Sigmoid colon (tissue), 6 donors: ENCODE measurements at regions not wholly inside any gene's neighbourhood (a gene's known extent, or its start where the extent isn't known, plus 50 kb on each side); places are given as distances from the start of the nearest gene placed in this dataset.
"Not testable (repeated sequence)": the region's sequence is repeated elsewhere in the genome, so short reads cannot be mapped to it uniquely, and the experiment has no call there.

Experiments used
- DNase-seq: peaks from one replicate; pipeline ENCODE4 v3.0.0-alpha.2; 2019
- H3K27ac ChIP-seq, 4 donors: fragments of 200-600 bp; sonication (generic); one replicate each; pipeline ENCODE4 v1.5.1; 2016 to 2019; ENCODE audit warnings: mild to moderate bottlenecking in 1 of 4
- H3K27me3 ChIP-seq, 3 donors: fragments of 200-600 bp; sonication (generic); one replicate each; pipeline ENCODE4 v1.5.1; 2019; ENCODE audit warnings: mild to moderate bottlenecking in 1 of 3
- H3K36me3 ChIP-seq, 4 donors: fragments of 200-600 bp; sonication (generic); one replicate each; pipeline ENCODE4 v1.5.1; 2016 to 2019
- H3K4me1 ChIP-seq, 4 donors: fragments of 200-600 bp; sonication (generic); one replicate each; pipeline ENCODE4 v1.5.1; 2017 to 2019
- H3K4me3 ChIP-seq, 4 donors: fragments of 200-600 bp; sonication (generic); one replicate each; pipeline ENCODE4 v1.5.1; 2017 to 2019; ENCODE audit warnings: mild to moderate bottlenecking in 2 of 4, moderate library complexity in 1 of 4
- H3K9me3 ChIP-seq, 4 donors: fragments of 200-600 bp in 3 of 4; sonication (generic) in 3 of 4; one replicate each; pipeline versions ENCODE4 v1.5.1 to v1.6.1; 2013 to 2019
- CTCF ChIP-seq, 4 experiments: fragments of 450-650 bp in 3 of 4; fragments of 200-600 bp in 1 of 4; IDR thresholded peaks; one replicate each; pipeline ENCODE4 v1.5.1; 2016 to 2019; ENCODE audit warnings: antibody characterized with exemption in 4 of 4, mild to moderate bottlenecking in 3 of 4, moderate library complexity in 2 of 4
- EP300 ChIP-seq, 4 donors: sonication (generic); formaldehyde crosslinking; IDR thresholded peaks; one replicate each; pipeline ENCODE4 v1.6.1; 2017; ENCODE audit warnings: antibody characterized with exemption in 4 of 4
- POLR2A ChIP-seq, 2 donors: fragments of 450-650 bp; IDR thresholded peaks; one replicate each; pipeline ENCODE4 v1.6.1; 2016; ENCODE audit warnings: antibody characterized with exemption in 2 of 2, mild to moderate bottlenecking in 2 of 2, moderate library complexity in 2 of 2
- POLR2AphosphoS5 ChIP-seq, 4 donors: sonication (generic); formaldehyde crosslinking; IDR thresholded peaks; one replicate each; pipeline ENCODE4 v1.6.1; 2017; ENCODE audit warnings: antibody characterized with exemption in 4 of 4
- WGBS, 2 donors: extraction: QIAGEN DNeasy Blood & Tissue Kit; methylation state at CpG; one replicate each; pipeline ENCODE4 v1.1.7; 2013; 5-methylcytosine and 5-hydroxymethylcytosine counted together
- intact Hi-C: fragments of 100-400 bp; cut with DNase I; formaldehyde crosslinking; loops from one replicate; pipeline ENCODE4 v1.15.1; 2023
- donor health status: healthy with polysubstance abuse.
- donor health status: healthy.

- peaks cover 0 to 40% (median 33%) of the 10 kb centered on the region in 4 donors for H3K4me1 ChIP-seq
- no peaks in the 10 kb centered on the region for H3K9me3 ChIP-seq
- TF ChIP-seq EP300 (IDR thresholded peaks at IDR 0.05) (no peak), POLR2AphosphoS5 (IDR thresholded peaks at IDR 0.05) (no peak), POLR2A (IDR thresholded peaks at IDR 0.05) (no peak), CTCF (IDR thresholded peaks at IDR 0.05) (no peak)
- 86 to 88% methylated on average over 5 of the region's 5 CpGs for WGBS, 2 donors
- H3K36me3 ChIP-seq, result no peaks in the 10 kb centered on the region
- H3K27ac ChIP-seq, result peak overlapping the region in 1 of 4 donors; percentile 67
- no peak overlapping the region for H3K4me3 ChIP-seq
- no peaks in the 10 kb centered on the region for H3K27me3 ChIP-seq
- DNase-seq, result no peak
- intact Hi-C loops, result no loop called here
Measured at GRCh38 chr16:88308441-88309173, 74.2 kb upstream of the ZNF469 start.

- no peaks in the 10 kb centered on the region for H3K36me3 ChIP-seq
- intact Hi-C loops, result no loop called here
- 82 to 90% methylated on average over 17 of the region's 17 CpGs for WGBS, 2 donors
- H3K4me1 ChIP-seq, result peaks cover 0 to 33% (median 26%) of the 10 kb centered on the region in 4 donors
- H3K27me3 ChIP-seq, result no peaks in the 10 kb centered on the region
- DNase-seq, result no peak
- no peaks in the 10 kb centered on the region for H3K9me3 ChIP-seq
- H3K27ac ChIP-seq, result no peak overlapping the region
- no peak overlapping the region for H3K4me3 ChIP-seq
- TF ChIP-seq POLR2AphosphoS5 (IDR thresholded peaks at IDR 0.05) (no peak), CTCF (IDR thresholded peaks at IDR 0.05) (no peak), EP300 (IDR thresholded peaks at IDR 0.05) (no peak), POLR2A (IDR thresholded peaks at IDR 0.05) (no peak)
Measured at GRCh38 chr16:88309174-88309907, 73.4 kb upstream of the ZNF469 start.

GRCh38 chr16:88309908-88310265 is 72.9 kb upstream of the ZNF469 start:
- H3K4me3 ChIP-seq, result no peak overlapping the region
- WGBS, 2 donors, result 20 to 43% methylated on average over 3 of the region's 3 CpGs
- no peaks in the 10 kb centered on the region for H3K27me3 ChIP-seq
- H3K36me3 ChIP-seq, result no peaks in the 10 kb centered on the region
- DNase-seq, result no peak
- peaks cover 0 to 27% (median 20%) of the 10 kb centered on the region in 4 donors for H3K4me1 ChIP-seq
- no peak overlapping the region for H3K27ac ChIP-seq
- H3K9me3 ChIP-seq, result no peaks in the 10 kb centered on the region
- intact Hi-C loops, result no loop called here
- TF ChIP-seq EP300 (IDR thresholded peaks at IDR 0.05) (no peak), CTCF (IDR thresholded peaks at IDR 0.05) (peak in 1 of 4 experiments; percentile 17), POLR2AphosphoS5 (IDR thresholded peaks at IDR 0.05) (no peak), POLR2A (IDR thresholded peaks at IDR 0.05) (no peak)

- no peaks in the 10 kb centered on the region for H3K9me3 ChIP-seq
- no peak overlapping the region for H3K4me3 ChIP-seq
- no peaks in the 10 kb centered on the region for H3K36me3 ChIP-seq
- no peak for DNase-seq
- no peak for TF ChIP-seq POLR2AphosphoS5 (IDR thresholded peaks at IDR 0.05)
- no peak for TF ChIP-seq CTCF (IDR thresholded peaks at IDR 0.05)
- TF ChIP-seq POLR2A (IDR thresholded peaks at IDR 0.05), result no peak
- no peak for TF ChIP-seq EP300 (IDR thresholded peaks at IDR 0.05)
- H3K27me3 ChIP-seq, result no peaks in the 10 kb centered on the region
- WGBS, 2 donors, result 90 to 91% methylated on average over 14 of the region's 14 CpGs
- intact Hi-C loops, result no loop called here
- H3K4me1 ChIP-seq, result peaks cover 0 to 16% (median 14%) of the 10 kb centered on the region in 4 donors
- H3K27ac ChIP-seq, result no peak overlapping the region
Measured at GRCh38 chr16:88310796-88311605, 71.8 kb upstream of the ZNF469 start.

- H3K36me3 ChIP-seq, H3K4me1 ChIP-seq, H3K9me3 ChIP-seq, H3K4me3 ChIP-seq, DNase-seq, intact Hi-C loops, H3K27me3 ChIP-seq, H3K27ac ChIP-seq: not testable (repeated sequence)
Measured at GRCh38 chr16:88311860-88312259, 70.9 kb upstream of the ZNF469 start.
